GM18951 (cell line): ENCODE measurements at regions not wholly inside any gene's neighbourhood (a gene's known extent, or its start where the extent isn't known, plus 50 kb on each side); places are given as distances from the start of the nearest gene placed in this dataset.

ENCODE experiments used
- POLR2A ChIP-seq: IDR thresholded peaks from 4 replicates; pipeline ENCODE4 v1.6.1; 2011; ENCODE audit warnings: mild to moderate bottlenecking; ENCODE audit not compliant: insufficient read length, insufficient read depth; ENCODE audit errors: extremely low read depth
- in situ Hi-C: fragments of 300-500 bp; cut with MboI; formaldehyde crosslinking; loops from one replicate; pipeline ENCODE4 v1.12.0; 2022; ENCODE audit warnings: low sequenced_read_pairs, mixed read lengths, inconsistent platforms; ENCODE audit not compliant: unreplicated experiment

DNA sequence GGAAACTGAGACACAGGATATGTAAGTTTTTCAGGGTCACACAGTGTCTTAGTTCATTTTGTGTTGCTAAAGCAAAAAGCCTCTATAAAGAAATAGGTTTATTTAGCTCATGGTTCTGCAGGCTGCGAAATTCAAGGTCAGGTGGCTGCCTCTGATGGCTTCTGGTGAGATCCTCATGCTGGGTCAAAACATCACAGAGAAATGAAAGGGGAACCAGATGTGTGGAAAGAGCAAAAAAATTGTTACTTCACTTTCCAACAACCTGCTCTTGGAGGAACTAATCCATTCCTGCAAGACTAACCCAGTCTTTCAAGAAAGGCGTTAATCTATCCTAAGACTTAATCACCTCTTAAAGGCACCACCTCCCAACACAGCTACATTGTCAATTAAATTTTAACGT is 64.2 kb upstream of the UBL3 start:
- in situ Hi-C loops, result no loop called here
- TF ChIP-seq POLR2A, result no peak

DNA sequence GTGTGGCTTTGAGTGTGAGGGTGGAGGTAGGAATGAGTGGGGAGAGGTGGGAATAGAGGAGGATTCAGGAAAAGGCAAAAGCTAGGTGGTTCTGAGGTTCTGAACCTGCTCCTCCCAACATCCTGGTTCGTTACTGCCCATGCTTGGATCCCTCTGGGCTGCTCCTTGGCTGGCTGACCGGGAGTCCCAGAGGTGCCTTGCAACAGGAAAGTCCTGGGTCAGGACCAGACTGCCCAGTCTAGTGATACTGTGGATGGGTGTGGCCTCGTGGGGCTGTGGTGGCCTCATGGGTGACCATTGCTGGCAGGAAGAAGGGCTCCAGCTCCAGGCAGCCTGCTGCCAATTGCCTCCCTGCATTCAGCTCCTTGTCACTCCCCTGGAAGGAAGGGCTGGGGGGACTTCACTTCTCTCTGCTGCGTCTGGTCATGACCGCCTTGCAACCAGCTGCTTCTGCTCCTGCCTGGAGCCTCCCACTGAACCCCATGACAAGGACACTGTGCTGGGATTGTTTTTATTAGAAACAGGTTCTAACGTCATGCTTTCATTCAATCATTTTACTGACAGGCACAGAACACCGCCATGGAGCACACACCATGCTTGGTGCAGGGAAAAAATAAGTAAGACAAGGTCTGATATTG is 61.5 kb upstream of the UBL3 start:
- in situ Hi-C loops, result no loop called here
- TF ChIP-seq POLR2A, result no peak

DNA sequence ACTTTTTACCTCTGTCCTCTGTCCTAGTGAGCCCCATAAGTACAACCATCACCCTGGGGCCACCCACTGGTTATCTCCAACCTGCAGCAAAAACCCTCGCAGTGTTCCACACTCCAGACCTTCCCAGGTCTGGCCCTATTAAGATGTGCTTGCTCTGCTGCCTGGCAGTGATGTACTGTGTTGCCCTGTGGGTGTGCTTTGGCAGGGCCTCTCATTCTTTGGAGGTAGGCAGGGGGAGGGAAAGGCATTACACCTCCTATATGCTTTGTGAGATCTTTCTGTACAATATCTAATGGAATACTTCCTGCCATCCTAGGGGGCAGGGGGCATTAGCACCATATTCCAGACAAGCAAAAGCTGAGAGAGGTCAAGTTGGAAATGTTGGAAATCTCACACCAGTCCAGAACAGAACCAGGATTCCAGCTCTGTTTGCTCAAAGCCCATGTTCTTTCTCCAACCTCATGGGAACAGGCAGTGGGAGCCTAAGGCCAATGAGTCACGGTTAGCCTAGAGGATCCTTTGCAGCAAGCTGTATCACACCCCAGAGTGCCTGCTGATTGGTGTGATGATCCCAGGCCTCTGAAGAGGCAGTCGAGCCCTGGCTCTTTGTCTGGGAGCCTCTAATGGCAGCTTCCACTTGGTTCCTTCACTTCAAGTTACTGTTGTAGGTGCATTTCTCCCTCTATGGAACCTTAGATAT is 59.7 kb upstream of the UBL3 start:
- in situ Hi-C loops, result no loop called here
- TF ChIP-seq POLR2A, result no peak

GRCh38 chr13:29909081-29909730 is 58.8 kb upstream of the UBL3 start:
- no peak for TF ChIP-seq POLR2A
- in situ Hi-C loops, result no loop called here

GRCh38 chr13:29908416-29909080 is 58.1 kb upstream of the UBL3 start:
- in situ Hi-C loops, result no loop called here
- no peak for TF ChIP-seq POLR2A

- TF ChIP-seq POLR2A, result no peak
- in situ Hi-C loops, result no loop called here
Measured at GRCh38 chr13:29907670-29908069, 57.3 kb upstream of the UBL3 start.

DNA sequence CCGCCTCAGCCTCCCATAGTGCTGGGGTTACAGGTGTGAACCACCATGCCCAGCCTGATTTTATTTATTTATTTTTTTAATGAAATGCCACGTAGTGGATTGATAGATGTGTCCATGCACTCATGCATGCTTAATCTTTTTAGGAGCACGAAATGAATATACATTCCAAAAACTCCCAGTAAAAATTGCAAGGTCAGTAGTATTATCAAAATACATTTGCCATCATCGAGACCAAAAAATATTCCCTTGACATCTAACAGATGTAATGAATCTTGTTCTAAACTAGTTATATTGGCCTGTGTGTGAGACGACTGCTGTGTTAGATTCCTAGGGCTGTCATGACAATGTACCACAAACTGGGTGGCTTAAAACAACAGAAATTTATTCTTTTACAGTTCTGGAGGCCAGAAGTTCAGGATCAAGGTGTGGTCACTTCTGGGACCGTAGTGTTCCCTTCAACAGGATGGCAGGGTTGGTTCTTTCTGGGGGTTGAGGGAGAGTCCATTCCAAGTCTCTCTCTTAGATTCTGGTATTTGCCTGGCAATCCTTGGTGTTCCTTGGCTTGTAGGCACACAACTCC is 56.1 kb upstream of the UBL3 start:
- in situ Hi-C loops, result no loop called here
- no peak for TF ChIP-seq POLR2A

DNA sequence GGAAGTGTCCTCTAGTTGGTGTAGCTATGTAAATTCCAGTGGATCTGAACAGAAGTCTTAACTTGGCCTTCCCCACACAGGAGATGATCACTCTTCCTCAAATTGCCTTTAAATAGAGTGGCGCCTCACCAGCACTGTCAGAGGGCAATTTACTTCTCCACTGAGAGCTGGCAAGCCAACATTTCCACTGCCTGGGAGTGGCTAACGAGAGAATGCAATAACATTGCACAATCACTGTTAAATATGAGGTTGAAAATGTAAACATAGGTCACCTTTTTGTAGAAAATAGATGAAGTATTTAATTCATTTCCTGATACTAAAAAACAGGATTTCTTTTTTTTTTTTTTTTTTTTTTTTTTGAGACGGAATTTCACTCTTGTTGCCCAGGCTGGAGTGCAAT is 55.4 kb upstream of the UBL3 start:
- in situ Hi-C loops, result no loop called here
- TF ChIP-seq POLR2A, result no peak

GRCh38 chr13:29903996-29904395 is 53.6 kb upstream of the UBL3 start:
- in situ Hi-C loops, result no loop called here
- no peak for TF ChIP-seq POLR2A

DNA sequence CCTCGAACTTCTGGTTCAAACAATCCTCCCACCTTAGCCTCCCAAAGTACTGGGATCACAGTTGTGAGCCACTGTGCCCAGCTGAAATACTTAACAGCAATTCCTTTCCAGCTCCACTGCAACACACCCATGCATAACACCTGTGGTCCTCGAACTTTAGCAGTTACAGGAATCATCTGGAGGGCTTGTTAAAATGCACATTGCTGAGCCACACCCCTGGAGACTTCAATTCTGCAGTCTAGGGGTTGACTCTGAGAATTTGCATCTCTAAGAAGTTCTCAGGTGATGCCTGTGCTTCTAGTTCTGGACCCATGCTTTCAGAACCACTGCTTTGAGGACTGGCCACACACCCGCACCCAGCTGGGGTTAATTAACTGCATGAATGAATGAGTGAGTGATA is 53.1 kb upstream of the UBL3 start:
- no peak for TF ChIP-seq POLR2A
- in situ Hi-C loops, result no loop called here

- no peak for TF ChIP-seq POLR2A
- in situ Hi-C loops, result no loop called here
Measured at GRCh38 chr13:29902632-29903305, 52.4 kb upstream of the UBL3 start.

- TF ChIP-seq POLR2A, result no peak
- in situ Hi-C loops, result no loop called here
Measured at GRCh38 chr13:29901710-29902631, 51.6 kb upstream of the UBL3 start.
